HL-60 (cell line): ENCODE measurements at regions not wholly inside any gene's neighbourhood (a gene's known extent, or its start where the extent isn't known, plus 50 kb on each side); places are given as distances from the start of the nearest gene placed in this dataset.

Experiments used
- CTCF ChIP-seq: IDR thresholded peaks from one replicate; pipeline ENCODE4 v1.5.1; 2011; ENCODE audit warnings: low read length, control low read depth, inconsistent platforms; ENCODE audit not compliant: insufficient read depth
- POLR2AphosphoS5 ChIP-seq: IDR thresholded peaks from 2 replicates; pipeline ENCODE4 v1.6.1; 2012; ENCODE audit warnings: low read depth

GRCh38 chr13:33450956-33451709 lies 165.6 kb upstream of the STARD13 start:
- TF ChIP-seq POLR2AphosphoS5 (no peak), CTCF (no peak)
